Stimulated activated CD4-positive, alpha-beta T cell treated with anti-CD3 and anti-CD28 coated beads, Interleukin-2, amount 100 ng/mL, for 48 hours (primary cell): ENCODE measurements at regions not wholly inside any gene's neighbourhood (a gene's known extent, or its start where the extent isn't known, plus 50 kb on each side); places are given as distances from the start of the nearest gene placed in this dataset.

Experiments
- DNase-seq, 2 donors: peaks; one replicate each; pipeline ENCODE4 v3.0.0-alpha.2; 2020

DNA sequence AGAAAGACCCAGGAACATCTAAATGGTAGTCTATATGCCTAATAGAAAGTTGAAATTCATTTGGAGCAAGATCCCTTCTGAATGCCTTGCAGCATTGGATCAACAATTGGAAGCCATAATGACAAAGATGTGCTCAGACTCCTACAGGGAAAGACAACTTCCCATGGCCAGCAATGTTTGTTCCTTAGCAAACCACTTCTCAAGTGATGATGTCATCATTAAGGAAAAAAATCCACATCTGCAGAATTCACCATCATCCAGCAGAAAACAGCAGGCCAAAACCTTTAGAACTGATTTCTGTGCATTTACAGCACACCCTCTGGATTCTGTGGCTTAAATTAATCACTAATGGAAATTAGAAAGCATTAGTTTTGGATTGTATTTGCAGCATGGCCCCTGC is 82.4 kb upstream of the ZIC3 start:
- no peak for DNase-seq

DNA sequence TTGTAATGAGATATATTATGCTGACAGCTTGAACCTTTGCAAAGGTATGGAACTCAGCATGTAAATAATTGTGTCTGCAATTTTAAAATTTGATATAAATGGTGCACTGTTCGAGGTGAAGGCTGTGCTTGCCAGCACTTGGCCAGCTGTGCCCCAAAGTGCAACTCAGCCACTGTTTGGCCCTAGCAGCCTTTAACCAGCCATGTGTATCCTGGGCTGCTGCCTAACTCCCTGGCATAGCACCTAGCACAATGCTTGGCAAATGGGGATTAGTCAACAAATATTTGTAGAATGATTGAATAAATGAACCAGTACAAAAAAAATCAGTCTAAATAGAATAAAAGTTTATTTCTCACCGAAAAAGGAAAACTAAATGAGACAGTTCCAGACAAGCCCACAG is 83.8 kb upstream of the ZIC3 start:
- DNase-seq, result no peak

- DNase-seq, result no peak
These were observed 86.5 kb upstream of the ZIC3 start for GRCh38 chrX:137479386-137479785.

- DNase-seq, result no peak
These were observed 124.2 kb upstream of the ZIC3 start for GRCh38 chrX:137441711-137442110.

DNA sequence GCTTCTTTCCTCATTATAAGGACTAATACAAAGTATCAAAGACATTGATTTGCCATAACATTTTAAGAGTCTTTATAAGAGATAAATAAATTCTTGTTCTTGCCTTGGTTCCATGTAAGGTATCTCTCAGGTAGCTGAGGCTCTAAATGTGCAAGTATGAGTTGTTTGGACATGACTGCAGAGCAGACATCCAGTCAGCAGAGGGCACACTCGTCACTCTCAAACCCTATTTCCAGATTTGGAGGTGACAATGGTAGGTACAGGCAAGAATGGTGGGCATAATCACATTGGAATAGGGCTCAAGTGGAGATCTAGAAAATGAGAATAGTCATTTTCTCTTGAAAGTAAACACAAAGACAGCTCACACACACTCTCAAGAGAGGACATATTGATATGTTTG is 133.3 kb upstream of the ZIC3 start:
- DNase-seq, result no peak

- no peak for DNase-seq
These were observed 134.0 kb upstream of the ZIC3 start for GRCh38 chrX:137431693-137432488.

GRCh38 chrX:137430984-137431475 is 134.9 kb upstream of the ZIC3 start:
- no peak for DNase-seq

- no peak for DNase-seq
These were observed 135.6 kb upstream of the ZIC3 start for GRCh38 chrX:137430301-137430700.

GRCh38 chrX:137428766-137429591 is 136.9 kb upstream of the ZIC3 start:
- no peak for DNase-seq

DNA sequence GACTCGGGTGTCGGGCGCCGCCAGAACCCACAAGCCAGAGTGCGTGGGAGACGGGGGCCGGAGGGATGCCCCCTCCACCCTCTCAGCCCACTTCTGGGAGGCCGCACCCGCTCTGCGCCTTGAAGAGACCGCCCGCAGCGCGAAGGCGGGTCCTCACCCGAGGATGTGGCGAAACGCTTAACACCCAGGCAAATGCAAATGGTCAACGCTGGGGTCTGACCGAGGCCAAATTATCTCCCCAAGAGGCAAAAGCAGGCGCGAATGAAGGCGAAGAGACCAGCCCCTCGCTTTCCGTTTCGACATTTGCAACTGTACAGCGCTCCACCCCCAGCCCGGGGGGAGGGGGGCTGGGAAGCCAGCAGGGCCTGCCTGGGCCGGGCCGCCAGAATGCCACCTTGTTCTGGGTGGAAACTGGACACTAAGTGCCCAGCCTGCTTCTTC is 137.7 kb upstream of the ZIC3 start:
- no peak for DNase-seq

DNA sequence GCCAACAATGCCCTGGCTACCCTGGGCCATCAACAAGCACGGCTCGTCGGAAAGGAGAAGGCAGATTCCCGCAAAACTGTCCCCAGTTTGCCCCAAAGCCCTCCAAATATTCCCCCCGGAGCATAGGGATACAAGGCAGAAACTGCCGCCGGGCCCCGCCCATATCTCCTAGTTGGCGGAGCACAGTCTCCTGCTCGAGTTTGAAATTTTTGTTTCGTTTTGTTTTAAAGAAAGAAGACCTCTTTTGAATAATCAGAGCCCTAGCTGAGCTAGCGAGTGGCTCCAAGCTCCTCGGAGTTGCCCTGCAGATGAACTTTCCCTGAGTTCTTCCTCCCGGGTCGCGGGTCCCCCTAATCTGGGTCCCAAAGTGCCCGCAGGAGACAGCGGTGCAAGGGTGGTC is 138.1 kb upstream of the ZIC3 start:
- DNase-seq, result no peak

GRCh38 chrX:137427426-137427778 is 138.5 kb upstream of the ZIC3 start:
- DNase-seq, result no peak

GRCh38 chrX:137426695-137427425 is 139.1 kb upstream of the ZIC3 start:
- no peak for DNase-seq

GRCh38 chrX:137425986-137426385 is 139.9 kb upstream of the ZIC3 start:
- DNase-seq, result no peak

GRCh38 chrX:137425273-137425902 is 140.5 kb upstream of the ZIC3 start:
- no peak for DNase-seq

DNA sequence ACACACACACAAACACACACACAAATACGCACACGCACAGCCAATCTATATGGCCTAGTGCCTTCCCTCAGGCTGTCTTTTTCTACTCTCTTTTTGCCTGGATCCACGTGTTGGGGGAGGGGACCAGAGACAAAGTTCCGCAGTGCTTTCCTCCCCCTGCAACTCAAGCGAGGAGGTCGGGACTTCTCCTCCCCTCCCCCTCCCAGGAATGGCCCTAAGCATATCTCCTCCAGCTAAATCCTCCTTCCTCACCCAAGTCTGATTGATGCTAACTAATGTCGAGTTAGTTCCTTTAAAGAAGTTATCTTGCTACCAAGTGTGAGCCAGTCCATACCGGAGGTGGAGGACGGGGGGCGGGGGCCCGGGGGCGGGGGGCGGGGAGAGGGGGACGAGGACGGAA is 141.2 kb upstream of the ZIC3 start:
- no peak for DNase-seq

DNA sequence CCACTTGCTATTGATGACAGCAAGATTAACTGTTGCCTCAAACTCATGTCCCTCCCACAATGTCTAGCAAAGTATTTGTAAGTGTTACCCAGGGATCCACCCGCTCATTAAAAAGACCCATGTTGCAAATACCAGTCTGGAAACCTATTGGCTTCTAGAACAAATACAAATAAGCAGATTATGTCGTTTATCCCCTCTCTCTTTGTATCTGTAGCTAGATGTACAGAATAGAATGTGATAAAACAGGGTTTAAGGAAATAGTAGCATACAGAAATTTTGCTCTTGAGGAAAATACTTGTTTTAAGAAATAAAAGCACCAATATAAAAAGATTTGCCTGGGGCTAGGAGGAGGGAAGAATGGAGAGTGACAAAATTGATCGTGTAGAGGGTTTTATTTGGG is 142.7 kb upstream of the ZIC3 start:
- no peak for DNase-seq

- DNase-seq, result no peak
These were observed 147.8 kb upstream of the ZIC3 start for GRCh38 chrX:137418086-137418485.

DNA sequence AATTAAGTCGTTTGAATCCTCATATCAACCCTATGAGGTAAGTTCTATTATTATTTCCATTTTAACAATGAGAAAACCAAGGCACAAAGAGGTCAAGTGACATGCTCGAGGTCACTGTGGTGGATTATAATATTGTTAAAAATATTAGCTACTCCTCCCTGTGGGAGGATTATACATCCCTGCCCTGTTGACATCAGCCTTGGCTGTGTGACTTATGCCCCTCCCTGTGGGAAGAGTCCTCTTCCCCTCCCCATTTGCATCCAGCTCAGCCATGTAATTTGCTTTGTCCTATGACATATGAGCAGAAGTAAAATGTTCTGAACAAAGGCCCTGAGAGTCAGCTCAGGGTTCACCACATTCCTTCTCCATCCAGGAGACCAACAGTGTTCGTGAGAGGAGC is 152.7 kb upstream of the ZIC3 start:
- no peak for DNase-seq

- no peak for DNase-seq
These were observed 160.3 kb upstream of the ZIC3 start for GRCh38 chrX:137405449-137406140.

DNA sequence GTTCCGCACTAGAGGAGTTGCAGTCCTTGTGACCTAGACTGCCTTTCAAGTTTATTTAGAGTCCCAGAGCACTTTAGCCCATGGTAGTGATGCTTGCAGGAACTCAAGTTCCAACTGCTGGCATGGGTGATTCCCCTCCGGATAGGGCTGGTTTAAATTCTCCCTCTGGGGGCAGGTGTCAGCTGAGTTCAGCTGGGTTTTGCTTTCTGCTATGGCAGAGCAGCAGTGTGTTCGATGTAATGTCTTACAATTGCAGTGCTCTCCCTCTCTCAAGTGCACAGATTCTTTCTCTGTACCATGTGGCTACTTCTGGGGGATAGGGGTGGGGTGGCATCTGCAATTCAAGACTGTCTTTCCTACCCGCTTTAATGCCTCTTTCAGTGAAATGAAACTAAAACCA is 164.8 kb upstream of the ZIC3 start:
- DNase-seq, result no peak

GRCh38 chrX:137387646-137388045 is 178.3 kb upstream of the ZIC3 start:
- no peak for DNase-seq
